ENCODE measurements at regions not wholly inside any gene's neighbourhood (a gene's known extent, or its start where the extent isn't known, plus 50 kb on each side); places are given as distances from the start of the nearest gene placed in this dataset.
"Not testable (repeated sequence)": the region's sequence is repeated elsewhere in the genome, so short reads cannot be mapped to it uniquely, and the experiment has no call there.

GRCh38 chr21:35748678-35749314 is 311.5 kb downstream of the SETD4 start:
- DNase-seq (ENCODE audit: low read depth) = no peak

DNA sequence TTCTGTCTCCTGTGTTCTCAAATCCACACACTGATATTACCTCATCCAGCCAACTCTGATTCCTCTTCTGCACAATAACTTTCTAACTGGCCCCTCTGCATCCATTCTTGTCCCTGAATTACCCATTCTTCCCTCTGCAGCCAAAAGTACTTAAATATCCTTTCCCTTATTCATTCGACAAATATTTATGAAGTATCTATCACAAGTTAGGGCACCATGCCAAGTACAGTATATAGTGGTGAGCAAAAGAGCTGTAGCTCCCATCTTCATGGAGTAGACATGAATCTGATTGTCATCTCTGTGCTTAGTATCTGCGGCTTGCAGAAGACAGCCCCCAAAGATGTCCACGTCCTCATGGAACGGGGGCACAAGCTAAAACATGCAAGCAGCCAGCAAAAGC is 316.8 kb downstream of the SETD4 start:
- DNase-seq (ENCODE audit: low read depth) = no peak

DNA sequence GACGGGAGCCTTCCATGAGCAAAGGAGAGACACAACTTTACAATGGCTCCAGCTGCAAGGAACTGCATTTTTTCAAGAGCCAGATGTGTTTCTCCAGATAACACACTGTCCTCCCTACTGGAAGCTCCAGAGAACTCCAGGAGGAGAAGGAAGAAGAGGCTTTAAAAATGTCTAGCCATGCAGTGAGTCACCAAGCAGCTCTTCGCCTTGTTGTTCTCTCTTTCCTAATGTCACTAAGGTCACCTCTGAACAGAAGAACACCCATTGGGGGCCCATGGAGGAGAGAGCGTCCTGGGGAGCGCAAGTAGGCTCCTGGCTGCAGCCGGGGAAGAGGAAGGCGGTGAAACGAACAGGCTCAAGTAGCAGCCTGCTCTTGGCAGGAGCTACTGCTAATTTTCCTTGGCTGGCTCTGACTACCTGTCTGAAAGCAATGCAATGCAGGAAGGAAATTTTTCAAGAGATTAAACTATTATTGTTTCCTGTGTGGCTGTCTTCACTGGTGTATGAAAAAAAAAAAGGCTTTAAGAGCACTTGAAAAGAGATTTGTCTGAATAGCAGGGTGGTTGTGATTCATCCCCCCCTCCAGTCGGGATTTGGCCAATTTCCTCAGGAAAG is 321.9 kb downstream of the SETD4 start:
- DNase-seq (ENCODE audit: low read depth) = no peak

GRCh38 chr21:35737899-35738346 is 322.4 kb downstream of the SETD4 start:
- DNase-seq (ENCODE audit: low read depth) = no peak

- no peak for DNase-seq (ENCODE audit: low read depth)
These were observed 322.9 kb downstream of the SETD4 start for GRCh38 chr21:35737449-35737848.

- DNase-seq (ENCODE audit: low read depth) = no peak
These were observed 327.5 kb downstream of the SETD4 start for GRCh38 chr21:35732788-35733187.

DNA sequence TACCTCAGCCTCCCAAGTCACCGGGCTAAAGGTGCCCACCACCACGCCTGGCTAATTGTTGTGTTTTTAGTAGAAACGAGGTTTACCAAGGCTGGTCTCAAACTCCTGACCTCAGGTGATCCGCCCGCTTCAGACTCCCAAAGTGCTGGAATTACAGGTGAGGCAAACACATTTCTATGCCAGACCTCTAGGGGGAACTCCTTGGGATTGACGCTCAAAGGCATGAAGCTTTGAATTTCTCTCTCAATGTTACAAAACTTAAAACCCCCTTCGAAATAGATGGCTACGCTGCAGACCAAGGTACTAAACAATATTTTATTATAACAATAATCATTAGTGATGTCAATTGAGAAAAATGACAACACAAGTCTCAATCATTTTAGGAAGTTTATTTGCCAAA is 330.0 kb downstream of the SETD4 start:
- no peak for DNase-seq (ENCODE audit: low read depth)

GRCh38 chr21:35727830-35728229 is 332.5 kb downstream of the SETD4 start:
- DNase-seq (ENCODE audit: low read depth) = no peak

DNA sequence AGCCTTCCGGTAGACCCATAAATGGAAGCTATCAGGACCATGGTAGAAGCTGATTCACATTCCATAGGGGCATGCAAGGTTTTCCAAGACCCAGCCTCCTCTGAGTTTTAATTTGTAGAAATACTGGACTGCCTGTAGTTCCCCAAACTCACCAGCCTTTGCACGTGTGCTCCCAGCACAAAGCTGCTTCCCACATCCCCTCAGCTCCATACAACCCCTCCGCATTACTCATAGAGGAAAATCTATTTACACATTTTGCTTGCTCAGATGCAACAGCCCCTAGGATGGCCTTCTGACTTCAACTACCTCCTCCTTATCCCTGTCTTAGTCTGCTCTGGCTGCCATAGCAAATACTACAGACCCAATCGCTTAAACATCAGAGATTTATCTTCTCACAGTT is 336.2 kb downstream of the SETD4 start:
- no peak for DNase-seq (ENCODE audit: low read depth)

DNA sequence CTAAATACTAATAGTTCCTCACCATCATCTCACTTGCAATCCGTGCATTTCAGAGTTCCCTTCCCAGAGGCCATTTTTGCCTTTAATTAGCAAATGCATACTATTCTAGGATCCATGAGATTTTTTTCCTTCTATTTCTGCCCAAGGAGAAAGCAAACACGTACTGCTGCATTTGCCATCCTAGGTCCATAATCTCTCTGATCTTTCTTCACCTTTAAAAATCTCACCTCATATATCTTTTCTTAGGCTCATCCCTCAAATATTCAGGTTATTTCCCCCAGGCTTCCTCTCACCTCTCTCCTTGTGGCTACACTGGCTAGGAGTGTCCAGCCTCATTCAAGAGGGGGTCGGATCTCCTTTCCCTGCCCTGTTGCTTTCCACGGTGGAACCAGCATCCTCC is 338.6 kb downstream of the SETD4 start:
- no peak for DNase-seq (ENCODE audit: low read depth)

DNA sequence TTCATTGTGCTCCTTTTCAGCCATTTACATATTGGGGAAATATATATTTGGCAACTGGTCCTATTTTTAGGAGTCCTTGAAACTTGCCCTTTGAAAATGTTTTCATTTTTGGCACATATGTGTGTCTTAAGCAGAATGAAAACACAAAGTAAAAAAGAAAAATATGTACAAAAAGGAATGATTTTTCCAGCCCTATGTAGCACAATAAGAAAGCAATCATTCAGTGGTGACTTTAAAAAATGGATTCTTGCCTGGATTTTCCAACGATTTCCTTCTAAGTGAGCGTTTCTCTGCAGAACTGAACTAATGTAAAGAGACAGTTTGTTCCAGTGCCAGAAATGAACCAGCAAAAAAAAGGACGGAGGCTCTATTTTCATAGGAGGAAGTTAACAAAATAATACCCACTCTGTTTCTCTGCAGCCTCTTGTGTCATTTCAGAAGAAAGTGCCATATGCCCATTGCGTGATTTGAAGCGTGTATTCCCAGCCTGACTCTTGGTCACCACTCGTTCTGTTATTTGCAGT is 340.1 kb downstream of the SETD4 start:
- DNase-seq (ENCODE audit: low read depth) = no peak

- no peak for DNase-seq (ENCODE audit: low read depth)
These were observed 341.2 kb downstream of the SETD4 start for GRCh38 chr21:35719080-35719479.

- no peak for DNase-seq (ENCODE audit: low read depth)
These were observed 343.3 kb downstream of the SETD4 start for GRCh38 chr21:35716876-35717565.

DNA sequence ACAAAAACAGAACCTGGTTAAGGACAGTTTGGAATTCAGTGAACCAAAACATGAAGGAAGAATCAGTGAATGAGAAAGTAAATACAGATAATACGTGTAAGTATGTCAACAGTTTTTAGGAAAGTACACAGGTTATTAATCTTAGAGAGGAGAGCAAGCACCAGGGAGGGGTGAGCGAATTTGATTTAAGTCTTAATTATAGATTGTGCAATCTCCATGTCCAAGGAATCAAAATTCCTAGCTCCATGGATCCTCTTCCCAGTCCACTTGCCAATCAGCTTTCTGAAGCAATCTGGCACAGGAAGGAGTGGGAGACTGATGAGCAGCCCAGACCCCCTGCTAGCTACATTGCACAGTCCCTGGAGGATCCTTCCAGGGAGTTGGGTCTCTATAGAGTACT is 346.4 kb downstream of the SETD4 start:
- DNase-seq (ENCODE audit: low read depth) = no peak

DNA sequence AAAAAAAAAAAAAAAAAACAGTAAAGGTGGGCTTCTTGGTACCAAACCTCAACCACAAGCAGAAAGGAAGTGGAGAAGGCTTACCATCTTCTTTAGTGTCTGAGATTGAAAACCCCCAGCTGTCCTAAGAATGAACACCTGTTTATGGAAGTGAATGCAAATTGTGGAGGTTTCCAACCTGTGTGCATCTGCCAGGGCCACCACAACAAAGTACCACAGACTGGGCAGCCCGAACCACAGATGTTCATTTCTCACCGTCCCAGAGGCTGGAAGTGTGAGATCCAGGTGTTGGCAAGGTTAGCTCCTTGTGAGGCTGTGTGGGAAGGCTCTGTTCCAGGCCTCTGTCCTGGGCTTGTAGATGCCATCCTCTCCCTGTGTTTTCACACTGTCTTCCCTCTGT is 348.7 kb downstream of the SETD4 start:
- DNase-seq (ENCODE audit: low read depth) = no peak

- DNase-seq (ENCODE audit: low read depth) = no peak
These were observed 349.1 kb downstream of the SETD4 start for GRCh38 chr21:35711213-35711612.

DNA sequence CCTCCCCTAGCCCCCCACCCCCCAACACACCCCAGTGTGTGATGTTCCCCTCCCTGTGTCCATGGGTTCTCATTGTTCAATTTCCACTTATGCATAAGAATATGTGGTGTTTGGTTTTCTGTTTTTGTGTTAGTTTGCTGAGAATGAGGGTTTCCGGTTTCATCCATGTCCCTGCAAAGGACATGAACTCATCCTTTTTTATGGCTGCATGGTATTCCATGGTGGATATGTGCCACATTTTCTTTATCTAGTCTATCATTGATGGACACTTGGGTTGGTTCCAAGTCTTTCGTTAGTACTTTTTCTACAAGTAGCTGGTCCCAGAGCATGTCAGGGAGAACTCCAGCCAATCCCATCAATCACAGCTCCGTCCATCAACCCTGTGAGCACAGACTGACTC is 350.3 kb downstream of the SETD4 start:
- not testable (repeated sequence) for DNase-seq (ENCODE audit: low read depth)

DNA sequence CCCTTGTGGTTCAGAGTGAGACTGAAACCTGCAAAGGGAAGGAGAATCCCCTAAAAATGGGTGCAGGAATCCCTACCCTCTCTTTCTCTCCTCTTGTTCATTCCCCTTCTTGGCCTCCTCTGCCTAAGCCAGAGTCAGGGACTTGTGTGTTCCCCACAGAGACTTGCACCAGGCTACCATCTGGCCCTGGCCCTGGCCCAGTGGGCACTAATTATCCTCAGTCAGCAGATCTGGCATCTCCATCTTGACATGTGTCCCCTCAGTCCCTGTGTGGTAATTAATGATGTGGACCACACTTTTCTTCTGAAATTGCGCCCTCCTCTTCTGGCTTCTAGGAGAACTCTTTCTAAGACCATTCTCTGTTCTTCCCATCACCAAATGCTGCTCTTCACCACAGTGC is 354.4 kb downstream of the SETD4 start:
- DNase-seq (ENCODE audit: low read depth) = no peak

- DNase-seq (ENCODE audit: low read depth) = no peak
These were observed 355.0 kb downstream of the SETD4 start for GRCh38 chr21:35705237-35705887.

GRCh38 chr21:35703704-35704103 is 356.6 kb downstream of the SETD4 start:
- DNase-seq (ENCODE audit: low read depth) = no peak

- DNase-seq (ENCODE audit: low read depth) = no peak
These were observed 361.0 kb downstream of the SETD4 start for GRCh38 chr21:35699361-35699760.

GRCh38 chr21:35697321-35697808 is 363.0 kb downstream of the SETD4 start:
- DNase-seq (ENCODE audit: low read depth) = no peak

- no peak for DNase-seq (ENCODE audit: low read depth)
These were observed 363.7 kb downstream of the SETD4 start for GRCh38 chr21:35696644-35697043.

Data from activated T-helper 1 cell treated with Interleukin-2 at 50 U/mL for 16 hours (primary cell).